ENCODE measurements at regions not wholly inside any gene's neighbourhood (a gene's known extent, or its start where the extent isn't known, plus 50 kb on each side); places are given as distances from the start of the nearest gene placed in this dataset.
"Not testable (repeated sequence)": the region's sequence is repeated elsewhere in the genome, so short reads cannot be mapped to it uniquely, and the experiment has no call there.

- Mint-ChIP-seq H3K27ac (ENCODE audit: unreplicated experiment) (no peak overlapping the region), H3K36me3 (ENCODE audit: unreplicated experiment) (no peaks in the 10 kb centered on the region), H3K4me3 (ENCODE audit: unreplicated experiment) (no peak overlapping the region), H3K4me1 (ENCODE audit: unreplicated experiment) (no peaks in the 10 kb centered on the region), H3K9me3 (ENCODE audit: unreplicated experiment) (no peaks in the 10 kb centered on the region), H3K27me3 (ENCODE audit: unreplicated experiment) (no peaks in the 10 kb centered on the region)
- no peak for TF ChIP-seq CTCF (IDR thresholded peaks at IDR 0.05)
- DNase-seq (ENCODE audit: extremely low spot score, unreplicated experiment) = no peak
Observed at GRCh38 chr5:14025569-14026286, 81.2 kb upstream of the DNAH5 start.

- Mint-ChIP-seq H3K9me3 (ENCODE audit: unreplicated experiment) (no peaks in the 10 kb centered on the region), H3K27ac (ENCODE audit: unreplicated experiment) (no peak overlapping the region), H3K4me3 (ENCODE audit: unreplicated experiment) (no peak overlapping the region), H3K4me1 (ENCODE audit: unreplicated experiment) (no peaks in the 10 kb centered on the region), H3K27me3 (ENCODE audit: unreplicated experiment) (no peaks in the 10 kb centered on the region), H3K36me3 (ENCODE audit: unreplicated experiment) (no peaks in the 10 kb centered on the region)
- DNase-seq (ENCODE audit: extremely low spot score, unreplicated experiment) = no peak
- no peak for TF ChIP-seq CTCF (IDR thresholded peaks at IDR 0.05)
Observed at GRCh38 chr5:14022971-14023370, 78.5 kb upstream of the DNAH5 start.

GRCh38 chr5:14020944-14021343 lies 76.5 kb upstream of the DNAH5 start:
- not testable (repeated sequence) for H3K27me3 Mint-ChIP-seq (ENCODE audit: unreplicated experiment); H3K4me3 Mint-ChIP-seq (ENCODE audit: unreplicated experiment); H3K4me1 Mint-ChIP-seq (ENCODE audit: unreplicated experiment); H3K27ac Mint-ChIP-seq (ENCODE audit: unreplicated experiment); H3K9me3 Mint-ChIP-seq (ENCODE audit: unreplicated experiment); DNase-seq (ENCODE audit: extremely low spot score, unreplicated experiment); H3K36me3 Mint-ChIP-seq (ENCODE audit: unreplicated experiment)

GRCh38 chr5:14019768-14020290 lies 75.3 kb upstream of the DNAH5 start:
- TF ChIP-seq CTCF (IDR thresholded peaks at IDR 0.05) = no peak
- H3K27me3 Mint-ChIP-seq (ENCODE audit: unreplicated experiment) = no peaks in the 10 kb centered on the region
- H3K4me1 Mint-ChIP-seq (ENCODE audit: unreplicated experiment) = no peaks in the 10 kb centered on the region
- H3K27ac Mint-ChIP-seq (ENCODE audit: unreplicated experiment) = no peak overlapping the region
- no peak for DNase-seq (ENCODE audit: extremely low spot score, unreplicated experiment)
- H3K9me3 Mint-ChIP-seq (ENCODE audit: unreplicated experiment) = no peaks in the 10 kb centered on the region
- no peak overlapping the region for H3K4me3 Mint-ChIP-seq (ENCODE audit: unreplicated experiment)
- no peaks in the 10 kb centered on the region for H3K36me3 Mint-ChIP-seq (ENCODE audit: unreplicated experiment)

GRCh38 chr5:14017904-14018303 lies 73.4 kb upstream of the DNAH5 start:
- Mint-ChIP-seq H3K9me3 (ENCODE audit: unreplicated experiment) (no peaks in the 10 kb centered on the region), H3K4me3 (ENCODE audit: unreplicated experiment) (no peak overlapping the region), H3K4me1 (ENCODE audit: unreplicated experiment) (no peaks in the 10 kb centered on the region), H3K27me3 (ENCODE audit: unreplicated experiment) (no peaks in the 10 kb centered on the region), H3K36me3 (ENCODE audit: unreplicated experiment) (no peaks in the 10 kb centered on the region), H3K27ac (ENCODE audit: unreplicated experiment) (no peak overlapping the region)
- no peak for DNase-seq (ENCODE audit: extremely low spot score, unreplicated experiment)
- TF ChIP-seq CTCF (IDR thresholded peaks at IDR 0.05) = no peak
